ENCODE measurements at regions not wholly inside any gene's neighbourhood (a gene's known extent, or its start where the extent isn't known, plus 50 kb on each side); places are given as distances from the start of the nearest gene placed in this dataset.

- TF ChIP-seq CTCF (IDR thresholded peaks at IDR 0.05 in 8 of 11, conservative IDR thresholded peaks at IDR 0.05 in 3 of 11) = no peak
- no peak for TF ChIP-seq POLR2A (IDR thresholded peaks at IDR 0.05)
- no peak for TF ChIP-seq POLR2AphosphoS5 (IDR thresholded peaks at IDR 0.05)
Measured at GRCh38 chr2:179344970-179345369, 80.3 kb upstream of the SESTD1 start.
